Right hindlimb (tissue), 1 donor: ENCODE measurements at regions not wholly inside any gene's neighbourhood (a gene's known extent, or its start where the extent isn't known, plus 50 kb on each side); places are given as distances from the start of the nearest gene placed in this dataset.
"Not testable (repeated sequence)": the region's sequence is repeated elsewhere in the genome, so short reads cannot be mapped to it uniquely, and the experiment has no call there.

Experiments
- DNase-seq: peaks from one replicate; pipeline ENCODE4 v3.0.0-alpha.2; 2018

GRCh38 chr14:87409393-87409792 is 583.6 kb downstream of the GALC start:
- DNase-seq: no peak

- no peak for DNase-seq
Observed at GRCh38 chr14:87407344-87407743, 585.6 kb downstream of the GALC start.

- no peak for DNase-seq
Observed at GRCh38 chr14:87405563-87405962, 587.4 kb downstream of the GALC start.

- DNase-seq: no peak
Observed at GRCh38 chr14:87397499-87397898, 595.5 kb downstream of the GALC start.

- no peak for DNase-seq
Observed at GRCh38 chr14:87391066-87391465, 601.9 kb downstream of the GALC start.

GRCh38 chr14:87388946-87389345 is 604.0 kb downstream of the GALC start:
- no peak for DNase-seq

- DNase-seq: no peak
Observed at GRCh38 chr14:87387806-87388205, 605.2 kb downstream of the GALC start.

- DNase-seq: no peak
Observed at GRCh38 chr14:87386524-87386923, 606.5 kb downstream of the GALC start.

GRCh38 chr14:87380054-87380453 is 612.9 kb downstream of the GALC start:
- no peak for DNase-seq

GRCh38 chr14:87368751-87369150 is 624.2 kb downstream of the GALC start:
- DNase-seq: no peak

GRCh38 chr14:87360246-87360645 is 632.7 kb downstream of the GALC start:
- not testable (repeated sequence) for DNase-seq

GRCh38 chr14:87351007-87351406 is 642.0 kb downstream of the GALC start:
- DNase-seq: no peak

- no peak for DNase-seq
Observed at GRCh38 chr14:87349921-87350320, 643.1 kb downstream of the GALC start.

GRCh38 chr14:87343652-87344051 is 649.3 kb downstream of the GALC start:
- no peak for DNase-seq

- no peak for DNase-seq
Observed at GRCh38 chr14:87334997-87335685, 657.8 kb downstream of the GALC start.

GRCh38 chr14:87331991-87332390 is 661.0 kb downstream of the GALC start:
- DNase-seq: no peak

GRCh38 chr14:87325741-87326140 is 667.2 kb downstream of the GALC start:
- no peak for DNase-seq

GRCh38 chr14:87323191-87323590 is 669.8 kb downstream of the GALC start:
- no peak for DNase-seq

GRCh38 chr14:87321548-87321947 is 671.4 kb downstream of the GALC start:
- DNase-seq: no peak

- no peak for DNase-seq
Observed at GRCh38 chr14:87312894-87313205, 680.1 kb downstream of the GALC start.

- DNase-seq: no peak
Observed at GRCh38 chr14:87312169-87312893, 680.7 kb downstream of the GALC start.

- no peak for DNase-seq
Observed at GRCh38 chr14:87309557-87309956, 683.4 kb downstream of the GALC start.

- no peak for DNase-seq
Observed at GRCh38 chr14:87306409-87307168, 686.4 kb downstream of the GALC start.

- DNase-seq: no peak
Observed at GRCh38 chr14:87305345-87305744, 687.6 kb downstream of the GALC start.
